HK-2 (cell line): ENCODE measurements at regions not wholly inside any gene's neighbourhood (a gene's known extent, or its start where the extent isn't known, plus 50 kb on each side); places are given as distances from the start of the nearest gene placed in this dataset.

Experiments used
- DNase-seq: peaks from one replicate; pipeline ENCODE4 v3.0.0-alpha.2; 2018; ENCODE audit not compliant: unreplicated experiment

GRCh38 chr9:96087669-96088299, 212.3 kb downstream of the ERCC6L2 start:
- DNase-seq, result no peak

GRCh38 chr9:96086936-96087571, 211.6 kb downstream of the ERCC6L2 start:
- no peak for DNase-seq

GRCh38 chr9:96085491-96086143, 210.1 kb downstream of the ERCC6L2 start:
- no peak for DNase-seq

GRCh38 chr9:96084331-96084734, 208.8 kb downstream of the ERCC6L2 start:
- no peak for DNase-seq

- no peak for DNase-seq
Observed at GRCh38 chr9:96082516-96083232, 207.2 kb downstream of the ERCC6L2 start.

GRCh38 chr9:96080364-96080763, 204.9 kb downstream of the ERCC6L2 start:
- peak; percentile 31 for DNase-seq

GRCh38 chr9:96079779-96080178, 204.3 kb downstream of the ERCC6L2 start:
- no peak for DNase-seq

GRCh38 chr9:96078897-96079490, 203.5 kb downstream of the ERCC6L2 start:
- DNase-seq, result no peak

GRCh38 chr9:96075757-96076156, 200.3 kb downstream of the ERCC6L2 start:
- no peak for DNase-seq

GRCh38 chr9:96075111-96075510, 199.6 kb downstream of the ERCC6L2 start:
- DNase-seq, result no peak

GRCh38 chr9:96073531-96074480, 198.3 kb downstream of the ERCC6L2 start:
- DNase-seq, result no peak

GRCh38 chr9:96072930-96073329, 197.4 kb downstream of the ERCC6L2 start:
- DNase-seq, result no peak

GRCh38 chr9:96071815-96072124, 196.3 kb downstream of the ERCC6L2 start:
- DNase-seq, result no peak

GRCh38 chr9:96071076-96071814, 195.8 kb downstream of the ERCC6L2 start:
- no peak for DNase-seq

GRCh38 chr9:96069629-96070220, 194.2 kb downstream of the ERCC6L2 start:
- no peak for DNase-seq

GRCh38 chr9:96068511-96068910, 193.0 kb downstream of the ERCC6L2 start:
- no peak for DNase-seq

- DNase-seq, result no peak
Observed at GRCh38 chr9:96067600-96067999, 192.1 kb downstream of the ERCC6L2 start.

GRCh38 chr9:96067004-96067403, 191.5 kb downstream of the ERCC6L2 start:
- no peak for DNase-seq

GRCh38 chr9:96065482-96066251, 190.2 kb downstream of the ERCC6L2 start:
- DNase-seq, result no peak
